NCI-H2196 treated with DMSO at 0.1 percent for 48 hours (cell line): ENCODE measurements at regions not wholly inside any gene's neighbourhood (a gene's known extent, or its start where the extent isn't known, plus 50 kb on each side); places are given as distances from the start of the nearest gene placed in this dataset.

ENCODE experiments used
- DNase-seq: peaks from one replicate; lab custom pipeline; 2025; ENCODE audit not compliant: unreplicated experiment; lab: John Stamatoyannopoulos, UW

DNA sequence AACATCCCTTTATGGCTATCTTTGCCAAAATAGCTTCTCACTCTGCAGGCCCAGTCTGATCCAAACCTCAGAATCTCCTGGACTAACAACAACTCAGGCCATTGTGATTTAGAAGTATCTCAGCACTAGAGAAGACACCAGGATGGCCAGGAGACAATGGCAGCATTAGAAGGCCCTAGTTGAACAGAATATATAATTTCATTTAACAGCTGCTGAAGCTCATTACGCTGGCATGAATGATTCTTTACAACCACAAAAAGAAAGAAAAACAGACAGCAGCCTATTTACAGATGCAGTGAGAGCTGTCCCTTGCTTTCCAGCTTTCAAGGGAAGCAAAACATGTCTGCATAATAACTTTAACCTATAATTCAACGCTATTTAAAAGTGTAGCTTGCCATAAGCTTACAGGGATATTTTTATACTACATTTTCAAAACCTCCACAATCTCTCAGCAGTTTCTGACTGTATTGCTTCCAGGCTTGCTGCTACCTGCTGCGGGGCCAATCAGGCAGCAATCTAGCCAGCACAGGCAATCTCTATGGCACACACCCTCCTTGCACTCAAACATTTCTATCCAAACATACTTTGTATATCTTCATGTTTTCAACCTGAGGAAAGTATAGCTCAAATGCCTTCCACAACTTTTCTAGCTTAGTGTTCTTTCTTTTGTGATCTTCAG is 107.3 kb downstream of the OGFRL1 start:
- no peak for DNase-seq

DNA sequence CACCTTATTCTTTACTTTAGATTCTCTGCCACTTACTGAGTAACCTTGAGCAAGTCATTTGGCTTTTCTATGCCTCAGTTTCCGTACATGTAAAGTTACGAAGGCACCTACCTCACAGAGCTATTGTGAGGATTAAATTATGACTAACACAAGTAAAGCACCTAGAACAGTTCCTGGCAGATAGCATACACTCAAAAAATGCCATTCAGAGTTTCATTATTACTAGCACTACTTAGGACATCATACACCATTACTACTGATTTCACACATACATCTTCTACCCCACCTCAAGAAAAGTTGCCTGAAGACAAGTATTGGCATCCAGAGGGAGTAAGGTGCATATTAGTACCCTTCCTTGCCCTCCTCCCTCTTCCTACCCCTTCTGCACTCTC is 107.8 kb downstream of the OGFRL1 start:
- no peak for DNase-seq

DNA sequence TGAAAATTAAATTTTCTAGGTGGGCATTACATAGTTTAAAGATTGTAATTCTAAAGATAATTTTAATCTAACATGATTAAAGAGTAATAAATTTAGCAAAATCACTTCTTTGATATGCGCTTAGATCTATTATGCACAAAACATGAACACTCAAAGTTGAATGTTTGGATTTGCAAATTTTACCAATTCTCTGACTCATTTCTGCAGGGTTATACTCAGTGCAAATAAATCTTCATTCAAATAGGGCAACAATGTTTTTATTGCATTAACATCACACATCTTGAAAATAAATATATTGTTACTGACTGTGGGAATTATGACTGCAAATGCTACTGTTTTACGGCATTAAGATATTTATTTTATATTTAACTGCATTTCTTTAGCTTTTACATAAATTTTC is 110.7 kb downstream of the OGFRL1 start:
- no peak for DNase-seq

DNA sequence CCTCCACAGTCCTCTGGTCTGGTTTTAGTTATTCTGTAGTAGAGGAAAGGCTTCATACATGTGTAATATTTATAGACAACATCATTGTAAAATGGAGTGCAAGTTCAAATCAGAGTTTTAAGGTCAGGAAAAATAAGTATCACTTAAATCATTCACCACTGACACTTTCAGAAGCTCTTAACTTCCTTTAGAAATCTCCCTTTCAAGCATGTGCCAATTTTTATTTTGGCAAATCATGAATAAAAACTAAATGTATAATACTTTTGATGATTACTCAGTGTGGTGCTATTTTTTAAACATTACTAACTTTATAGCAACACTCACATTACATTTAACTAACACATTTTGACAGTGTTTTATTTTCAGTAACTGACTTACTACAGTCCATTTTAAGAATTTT is 112.2 kb downstream of the OGFRL1 start:
- DNase-seq, result no peak

DNA sequence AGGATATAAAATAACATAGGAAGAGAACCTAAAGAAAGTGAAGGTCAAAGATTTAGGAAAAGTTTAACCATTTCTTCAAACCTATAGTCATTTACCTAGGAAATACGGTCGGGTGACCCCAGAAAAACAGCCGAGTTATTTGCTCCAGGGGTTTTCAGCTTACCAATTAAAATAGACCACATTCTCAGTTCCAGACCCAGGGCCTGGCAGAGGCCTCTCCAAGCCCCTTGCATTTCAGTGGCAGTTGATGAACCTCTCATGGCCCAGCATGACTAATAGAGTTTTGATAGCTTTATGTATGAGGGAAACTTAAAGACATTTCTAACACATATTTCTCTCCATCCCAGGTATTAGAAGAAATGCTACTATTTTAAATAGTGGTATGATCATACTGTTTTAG is 113.5 kb downstream of the OGFRL1 start:
- DNase-seq, result no peak

DNA sequence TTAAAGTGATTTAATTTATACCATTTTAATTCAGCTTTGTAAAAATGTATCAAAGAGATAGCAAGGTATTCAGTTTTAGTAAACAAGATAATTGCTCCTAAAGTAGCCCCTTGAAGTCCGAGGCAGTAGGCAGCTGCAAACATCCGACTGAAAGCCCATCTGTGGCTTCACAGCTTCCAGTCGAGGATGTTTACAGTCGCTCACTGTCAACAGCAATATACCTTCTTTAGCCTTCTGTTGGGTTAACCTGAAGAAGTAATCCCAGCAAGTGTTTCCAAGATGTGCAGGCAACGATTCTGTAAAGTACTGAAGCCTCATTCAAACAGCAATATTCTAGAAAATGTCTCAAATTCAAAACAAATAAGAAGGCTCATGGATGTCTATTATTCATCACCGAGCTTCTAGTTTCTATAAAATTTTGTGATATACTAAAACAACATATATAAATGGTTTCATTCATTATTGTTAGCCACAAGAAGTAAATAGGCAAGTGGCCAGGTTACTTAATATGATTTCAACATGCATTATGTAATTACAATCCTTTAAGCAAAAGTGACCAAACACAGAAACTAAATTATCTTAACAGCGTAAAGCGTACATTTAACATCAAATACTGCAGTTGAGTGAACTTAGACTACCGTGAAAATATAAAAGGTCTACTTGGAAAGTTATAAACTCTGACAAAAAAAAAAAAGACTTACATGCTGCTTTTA is 115.0 kb downstream of the OGFRL1 start:
- DNase-seq, result no peak

DNA sequence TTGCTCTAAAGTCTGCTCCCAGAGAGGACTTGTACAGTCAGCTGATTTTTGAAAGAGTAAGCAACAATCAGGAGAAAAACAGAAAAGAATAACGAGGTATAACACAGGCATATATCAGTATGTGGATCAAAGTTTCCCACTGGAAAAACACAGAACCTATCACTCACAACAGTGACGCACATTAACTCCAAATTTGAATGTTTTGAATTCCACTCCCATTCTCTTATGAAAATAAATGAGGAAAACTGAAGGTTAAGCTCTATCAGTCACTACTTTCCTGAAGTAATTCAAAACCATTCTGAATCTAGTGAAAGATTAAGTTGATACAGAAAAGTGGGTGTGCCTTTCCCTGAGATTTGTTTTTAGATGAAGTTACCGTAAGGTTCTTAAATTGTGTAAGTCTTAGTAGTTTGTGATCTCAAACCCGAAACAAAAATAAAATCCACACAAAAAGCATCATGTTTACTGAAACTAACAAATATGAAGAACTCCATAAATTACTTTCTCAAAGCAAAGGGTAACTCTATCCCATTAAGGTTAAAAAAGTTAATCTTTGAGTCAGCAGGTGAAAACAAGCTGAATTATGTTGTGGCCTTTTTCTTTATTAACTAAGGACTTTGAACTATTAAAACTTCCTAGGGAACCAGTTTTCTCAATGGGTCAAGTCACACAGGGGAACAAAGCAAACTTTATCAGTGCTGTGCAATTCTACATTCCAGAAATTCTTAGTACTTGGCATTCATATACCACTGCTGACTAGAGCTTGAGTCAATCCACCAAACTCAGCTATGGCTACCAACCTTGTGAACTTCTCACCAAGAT is 115.7 kb downstream of the OGFRL1 start:
- DNase-seq, result no peak

DNA sequence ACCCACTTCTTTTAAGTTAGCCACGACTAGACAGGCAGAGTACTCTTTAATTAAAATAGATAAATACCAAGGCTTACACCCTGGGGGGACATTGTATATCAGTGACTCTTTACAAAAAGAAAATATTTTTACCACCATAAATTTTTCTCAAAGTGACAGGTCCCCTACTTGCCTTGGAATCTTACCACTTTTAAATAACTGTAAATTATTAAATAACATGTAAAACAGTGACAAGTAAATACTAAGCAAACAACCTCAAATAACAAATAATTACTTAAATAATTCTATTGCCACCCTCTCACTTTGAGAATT is 116.3 kb downstream of the OGFRL1 start:
- DNase-seq, result no peak

DNA sequence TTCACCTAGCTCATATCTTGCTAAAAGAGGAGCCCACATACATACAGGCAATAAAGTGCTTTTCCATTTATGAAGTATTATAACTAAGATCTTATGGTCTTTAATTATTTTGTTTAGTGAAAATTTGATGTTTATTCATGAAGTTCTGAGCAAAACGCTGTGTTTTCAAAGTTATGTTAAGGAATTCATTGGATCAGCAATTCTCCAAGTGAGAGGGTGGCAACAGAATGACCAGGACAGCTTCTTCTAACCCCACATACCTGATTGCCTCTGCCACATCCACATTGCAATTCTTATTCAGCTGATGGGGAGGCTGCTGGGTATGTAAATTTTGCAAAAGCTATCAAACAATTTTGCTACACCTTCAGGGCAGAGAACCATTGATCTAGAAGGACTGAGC is 116.8 kb downstream of the OGFRL1 start:
- no peak for DNase-seq

DNA sequence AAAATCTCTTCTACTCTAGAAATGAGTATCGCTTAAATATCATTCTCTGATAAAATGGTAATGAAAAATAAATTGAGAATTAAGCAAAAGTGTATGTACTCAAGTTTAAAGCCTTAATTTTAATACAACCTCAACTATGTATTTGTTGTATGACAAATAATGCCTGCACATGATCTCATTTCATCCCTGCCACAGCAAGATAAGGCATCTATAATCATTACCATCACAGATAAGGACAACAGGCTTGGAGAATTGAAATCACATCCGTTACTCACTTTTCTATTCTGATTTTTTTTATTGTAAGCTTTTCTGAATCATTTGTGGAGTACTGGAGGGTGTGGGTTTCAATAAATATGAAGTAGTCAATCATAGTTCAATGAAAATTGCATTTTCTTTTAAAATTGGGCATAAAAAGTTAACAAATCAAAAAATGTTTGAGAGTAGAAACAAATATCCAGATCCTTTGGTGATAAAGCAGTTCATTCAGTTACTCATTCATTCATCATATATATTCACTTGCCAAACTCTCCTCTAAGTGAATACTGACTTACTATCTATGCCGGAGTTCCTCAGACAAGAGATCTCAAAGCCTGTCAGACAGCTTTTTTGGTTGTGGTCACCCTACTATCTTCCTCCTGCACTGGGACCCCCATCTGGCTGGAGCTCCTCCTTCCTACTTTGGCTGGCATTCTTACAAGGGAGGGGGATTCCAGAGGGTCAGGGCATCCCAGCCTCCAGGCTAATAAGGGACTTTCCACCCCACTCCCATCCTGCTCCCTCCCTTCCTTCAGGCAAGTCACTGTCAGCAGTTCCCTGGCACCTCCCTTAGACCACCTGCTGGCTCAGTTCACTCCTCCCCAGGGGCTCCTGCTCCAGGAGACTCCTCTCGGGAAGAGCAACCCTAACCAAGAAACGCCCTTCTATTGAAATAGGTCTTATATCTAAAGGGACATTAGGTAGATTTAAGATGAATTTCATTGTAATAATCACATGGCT is 118.6 kb downstream of the OGFRL1 start:
- no peak for DNase-seq

DNA sequence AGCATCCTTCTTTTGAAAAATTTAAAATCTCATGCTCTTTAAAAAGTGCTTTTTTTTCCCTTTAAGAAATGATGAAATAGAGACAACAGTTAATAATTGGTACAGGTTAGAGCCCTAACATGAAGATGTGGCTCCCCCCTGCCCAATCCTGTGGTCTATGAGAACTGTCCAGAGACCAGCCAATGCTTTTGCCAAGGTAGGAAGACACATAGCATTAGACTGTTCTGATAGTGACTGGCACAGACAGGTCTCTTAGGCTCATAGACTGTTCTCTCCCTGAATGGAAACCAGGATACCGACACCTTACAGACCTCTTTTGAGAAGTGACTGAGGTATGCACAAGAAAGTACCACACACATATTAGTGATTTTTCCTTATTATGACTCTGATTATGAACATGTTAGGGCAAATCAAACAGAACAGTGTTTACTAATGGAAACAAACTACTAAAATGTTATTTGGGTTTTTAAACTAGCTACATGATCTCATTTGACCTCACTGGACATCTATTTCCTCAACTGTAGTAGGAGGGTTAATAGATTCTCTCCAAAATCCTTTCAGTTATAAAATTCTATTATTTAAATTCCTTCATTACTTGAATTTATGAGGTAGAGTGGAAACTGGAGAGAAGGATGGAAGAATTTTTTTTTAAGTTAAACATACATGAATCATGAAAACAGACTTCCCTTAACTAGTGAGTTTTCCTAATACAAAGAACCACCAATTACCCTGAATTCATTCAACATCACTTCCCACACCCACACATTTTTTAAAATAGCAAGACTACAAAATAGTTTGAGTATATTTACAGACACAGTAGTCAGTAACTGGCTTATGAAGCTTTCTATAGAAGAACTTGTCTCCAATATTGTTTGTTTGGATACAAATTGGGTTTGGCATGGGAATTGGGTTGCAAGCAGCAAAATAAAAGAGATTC is 120.4 kb downstream of the OGFRL1 start:
- no peak for DNase-seq

DNA sequence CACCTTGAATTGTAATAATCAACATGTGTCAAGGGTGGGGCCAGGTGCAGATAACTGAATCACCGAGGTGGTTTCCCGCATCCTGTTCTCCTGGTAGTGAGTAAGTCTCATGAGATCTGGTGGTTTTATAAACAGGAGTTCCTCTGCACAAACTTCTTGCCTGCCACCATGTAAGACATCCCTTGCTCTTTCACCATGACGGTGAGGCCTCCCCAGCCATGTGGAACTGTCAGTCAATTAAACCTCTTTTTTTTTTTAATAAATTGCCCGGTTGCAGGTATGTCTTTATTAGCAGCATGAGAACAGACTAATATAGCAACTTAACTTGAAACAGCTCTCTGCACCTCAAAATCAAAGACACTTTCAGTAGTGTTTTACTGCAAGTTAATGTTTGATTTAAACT is 121.6 kb downstream of the OGFRL1 start:
- no peak for DNase-seq

DNA sequence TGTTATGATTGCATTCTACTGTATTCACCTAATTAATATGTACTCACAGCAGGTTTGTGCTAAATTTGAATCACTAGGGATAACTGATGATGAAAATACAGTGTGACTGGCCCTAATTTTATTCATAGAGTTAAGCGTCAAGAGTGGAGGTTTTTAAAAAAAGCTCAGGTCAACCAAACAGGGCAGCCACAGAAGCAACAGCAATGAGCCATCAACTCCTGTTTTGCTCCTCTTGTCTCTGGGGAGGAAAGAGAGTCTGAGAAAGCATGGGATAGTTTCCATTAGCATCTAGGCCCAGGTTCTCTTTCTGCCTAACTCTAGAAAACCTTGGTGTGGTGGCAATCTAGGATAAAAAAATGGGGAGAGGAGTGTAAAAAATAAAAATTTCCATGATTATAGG is 122.1 kb downstream of the OGFRL1 start:
- no peak for DNase-seq

DNA sequence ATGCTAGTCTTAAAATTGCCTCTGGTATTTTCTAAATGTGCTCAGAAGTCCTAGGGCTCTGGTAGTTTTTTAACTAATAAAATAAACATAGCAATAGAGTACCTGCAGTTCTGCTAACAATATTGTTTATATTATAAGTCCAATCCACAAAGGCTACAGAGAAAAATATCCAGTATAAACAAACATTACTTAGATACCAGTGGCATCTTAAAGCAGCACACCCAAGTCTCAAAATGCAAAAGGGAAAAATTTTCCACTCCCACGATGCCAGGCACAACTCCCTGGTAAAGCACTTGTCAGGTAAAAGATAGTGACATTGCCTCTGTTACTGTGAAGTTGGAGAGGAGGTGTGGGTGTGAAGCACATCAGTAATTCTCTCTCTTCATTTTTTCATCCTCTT is 123.3 kb downstream of the OGFRL1 start:
- no peak for DNase-seq

DNA sequence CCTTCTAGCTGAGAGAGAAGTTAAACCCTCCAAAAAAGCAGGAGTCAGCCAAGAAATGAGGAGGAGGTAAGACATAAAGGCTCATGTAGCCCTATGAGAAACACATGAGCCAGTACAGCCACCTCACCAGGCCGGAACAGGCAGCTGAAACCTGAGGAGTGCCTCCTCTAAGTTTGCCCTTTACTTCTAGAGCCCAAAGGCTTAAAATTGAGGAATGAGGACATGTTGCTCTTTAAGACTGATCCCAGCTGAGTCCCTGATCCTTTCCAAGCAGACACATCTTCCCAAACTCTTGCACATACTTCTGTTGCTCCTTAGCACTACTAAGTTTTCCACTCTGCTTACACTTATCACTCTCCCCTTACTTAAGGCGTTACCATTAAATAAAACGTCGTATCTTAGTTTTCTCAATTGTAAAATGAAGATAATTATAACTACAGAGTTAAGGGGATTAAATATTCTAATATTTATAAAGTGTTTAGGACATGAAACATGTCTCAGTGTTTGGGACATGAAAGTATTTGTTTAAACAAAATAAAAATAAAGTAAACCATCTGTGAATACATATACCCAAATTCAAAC is 124.0 kb downstream of the OGFRL1 start:
- no peak for DNase-seq

DNA sequence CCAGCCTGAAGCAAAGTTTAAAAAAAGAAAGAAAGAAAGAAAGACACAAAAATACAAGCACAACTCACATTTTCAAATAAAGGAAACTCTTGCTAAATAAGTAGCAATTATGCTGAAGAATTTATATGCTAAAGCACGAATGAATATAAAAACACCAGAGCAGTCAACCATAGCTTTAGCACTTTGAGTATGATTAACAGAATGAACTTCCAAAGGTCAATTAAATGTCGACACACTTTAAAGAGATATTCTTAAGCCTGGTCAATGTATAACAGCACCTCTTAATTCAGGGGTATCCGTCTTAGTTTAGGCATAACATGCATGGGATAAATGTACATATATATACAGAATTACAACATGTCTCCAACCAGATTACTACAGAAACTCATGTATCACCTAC is 125.9 kb downstream of the OGFRL1 start:
- no peak for DNase-seq

DNA sequence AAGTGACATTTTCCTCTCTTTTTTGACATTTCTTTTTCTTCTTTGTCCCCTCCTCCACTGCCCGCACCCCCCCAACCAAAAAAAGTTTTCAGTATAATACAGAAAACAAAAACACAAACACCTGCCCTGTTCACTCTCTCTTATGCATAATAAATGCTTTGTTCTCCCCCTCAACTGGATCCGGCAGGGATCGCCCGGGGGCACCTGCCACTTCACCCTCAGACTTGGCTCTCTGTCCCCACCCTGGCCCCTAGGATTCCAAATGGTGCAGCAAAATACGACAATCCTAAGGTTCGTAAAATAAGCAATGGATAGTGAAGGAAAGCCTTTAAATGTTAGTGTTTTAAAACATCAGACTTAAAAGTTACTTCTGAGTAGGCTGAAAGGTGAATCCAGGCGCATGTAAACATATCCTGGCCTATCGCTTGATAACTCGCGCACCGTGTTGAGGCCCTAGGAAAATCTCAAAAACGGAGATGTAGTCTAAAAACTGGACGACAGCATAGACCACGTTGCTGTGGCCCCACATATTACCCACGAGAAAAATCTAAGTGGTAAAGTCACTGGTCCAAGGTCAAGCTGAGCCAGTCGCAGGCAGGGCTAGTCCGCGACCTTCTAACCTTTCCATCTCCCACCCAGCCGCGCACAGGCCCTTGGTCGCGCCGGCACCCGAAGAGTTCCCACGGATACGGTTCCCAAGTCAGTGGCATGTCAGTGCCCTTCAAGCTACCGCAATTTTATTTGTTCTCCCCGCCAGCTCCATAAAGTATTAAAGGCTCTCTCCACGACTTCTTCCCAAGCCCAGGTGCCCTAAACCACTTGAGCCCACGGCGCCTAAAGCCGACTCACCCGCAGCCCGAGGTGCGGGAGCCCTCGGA is 130.8 kb downstream of the OGFRL1 start:
- DNase-seq, result no peak

DNA sequence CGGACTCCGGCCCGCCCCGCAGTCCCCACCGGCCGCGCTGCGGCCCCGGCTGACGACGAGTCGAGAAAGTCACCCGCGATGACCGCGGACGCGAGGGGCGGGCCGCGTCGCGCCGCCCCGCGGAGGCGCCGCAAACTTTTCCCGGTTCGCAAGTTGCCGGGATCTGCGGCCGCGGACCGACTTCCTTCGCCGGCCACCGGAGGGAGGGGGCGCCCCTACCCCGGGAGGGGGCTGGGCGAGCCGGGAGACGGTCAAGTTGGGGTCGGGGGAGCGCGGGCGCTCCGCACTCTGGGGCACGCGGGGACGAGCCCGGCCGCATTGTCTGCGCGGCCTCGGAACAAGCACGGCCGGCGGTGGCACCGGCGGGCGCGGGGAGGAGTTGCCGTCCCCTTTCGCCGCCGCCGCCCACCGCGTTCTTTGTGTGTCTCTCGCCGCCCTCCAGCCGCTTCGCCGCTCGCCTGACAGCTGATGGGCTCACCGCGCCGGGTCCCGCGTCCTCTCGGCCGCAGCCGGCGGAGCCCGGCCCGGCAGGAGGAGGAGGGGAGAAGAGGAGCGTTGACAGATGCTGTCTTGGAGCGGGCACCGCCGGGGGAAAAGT is 131.6 kb downstream of the OGFRL1 start:
- DNase-seq, result no peak
